HG03095 (cell line): ENCODE measurements at regions not wholly inside any gene's neighbourhood (a gene's known extent, or its start where the extent isn't known, plus 50 kb on each side); places are given as distances from the start of the nearest gene placed in this dataset.
"Not testable (repeated sequence)": the region's sequence is repeated elsewhere in the genome, so short reads cannot be mapped to it uniquely, and the experiment has no call there.

Experiments used
- ATAC-seq: cut with Tn5 transposase; IDR thresholded peaks from one replicate; pipeline ENCODE4 v1.9.1; 2021; ENCODE audit warnings: moderate library complexity; ENCODE audit not compliant: unreplicated experiment

DNA sequence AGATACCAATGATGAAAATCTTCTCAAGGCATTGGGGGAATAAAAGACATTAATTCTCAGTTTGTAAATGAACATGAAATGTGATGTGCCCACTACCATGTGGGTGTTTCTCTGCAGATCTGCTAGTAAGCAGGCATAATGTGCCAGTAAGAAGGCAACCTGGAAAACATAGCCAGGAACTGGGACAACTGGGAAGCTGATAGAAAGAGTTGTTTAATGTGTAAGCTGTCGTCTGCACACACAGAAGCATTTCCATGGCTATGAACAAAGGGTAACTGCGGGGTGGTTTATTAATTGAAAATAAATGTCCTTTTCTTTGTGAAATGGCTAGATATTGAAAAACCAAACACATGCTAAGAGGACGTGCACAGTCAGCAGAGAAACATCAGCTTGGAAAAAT is 52.0 kb downstream of the ZC3H11B start:
- no peak for ATAC-seq

DNA sequence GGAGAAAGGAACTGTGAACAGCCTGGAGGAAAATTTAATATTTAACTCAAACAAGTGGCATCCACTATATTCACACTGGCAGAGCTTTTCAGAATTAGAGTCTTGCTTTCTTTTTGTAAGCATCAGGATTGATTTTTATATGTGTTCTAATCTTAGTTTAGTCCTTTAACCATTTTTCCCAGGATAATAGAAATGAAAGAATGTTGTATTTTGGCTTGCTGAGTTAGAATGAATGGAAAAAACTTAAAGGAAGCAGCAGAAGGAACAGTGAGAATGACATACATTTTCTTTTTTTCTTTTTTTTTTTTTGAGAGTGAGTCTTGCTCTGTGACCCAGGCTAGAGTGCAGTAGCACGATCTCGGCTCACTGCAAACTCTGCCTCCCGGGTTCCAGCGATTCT is 53.0 kb downstream of the ZC3H11B start:
- no peak for ATAC-seq

- ATAC-seq, result no peak
Observed at GRCh38 chr1:219555806-219556205, 57.1 kb downstream of the ZC3H11B start.

DNA sequence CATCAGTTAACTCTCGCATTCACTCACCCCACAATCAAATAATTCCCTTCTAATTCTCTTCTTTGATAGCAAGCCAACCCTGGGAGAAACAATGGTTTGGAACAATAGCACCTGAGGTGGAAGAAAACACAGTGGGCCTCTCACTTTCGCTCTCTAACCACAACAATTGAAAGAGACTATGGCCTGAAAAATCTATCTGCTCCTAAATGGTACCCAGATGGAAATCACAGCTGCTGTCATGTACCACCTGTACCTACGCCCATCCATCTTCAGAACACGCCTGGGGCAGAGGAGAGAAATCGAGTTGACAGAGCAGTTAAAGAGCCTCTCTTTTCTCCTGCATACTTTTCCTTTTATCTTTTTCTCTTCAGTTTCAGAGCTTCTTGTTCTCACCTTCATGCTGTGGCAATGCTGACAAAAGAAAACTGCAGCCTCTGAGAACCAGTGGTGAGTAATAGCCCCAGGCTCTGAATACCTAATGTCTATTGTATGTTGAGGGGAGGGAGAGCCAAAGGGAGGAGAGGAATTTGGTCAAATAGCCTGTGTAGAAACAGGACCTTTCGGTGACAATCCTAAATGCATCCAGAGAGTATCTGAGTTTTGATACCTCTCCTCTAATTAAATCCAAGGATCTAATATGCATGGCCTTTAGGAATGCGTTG is 57.7 kb downstream of the ZC3H11B start:
- ATAC-seq, result no peak

GRCh38 chr1:219553934-219554502 is 58.9 kb downstream of the ZC3H11B start:
- no peak for ATAC-seq

- no peak for ATAC-seq
Observed at GRCh38 chr1:219550201-219550600, 62.7 kb downstream of the ZC3H11B start.

DNA sequence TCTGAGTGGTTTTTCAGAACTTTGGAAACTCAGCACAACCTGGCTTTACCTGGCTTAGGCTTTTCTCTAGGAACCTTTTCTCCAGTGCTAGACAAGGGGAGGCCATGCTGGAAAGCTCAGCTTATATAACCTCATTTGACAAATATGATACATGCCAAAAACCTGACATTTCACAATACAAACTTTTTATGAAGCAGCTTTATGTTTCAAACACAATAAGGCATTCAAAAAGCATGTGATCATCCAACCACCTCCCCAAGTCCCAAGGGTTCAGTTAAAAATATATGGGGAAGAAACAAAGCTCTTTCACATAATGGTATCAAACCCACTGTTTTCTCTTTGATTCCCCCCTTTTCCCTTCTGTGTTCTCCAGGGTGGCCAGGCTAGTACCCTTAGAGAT is 63.7 kb downstream of the ZC3H11B start:
- no peak for ATAC-seq

DNA sequence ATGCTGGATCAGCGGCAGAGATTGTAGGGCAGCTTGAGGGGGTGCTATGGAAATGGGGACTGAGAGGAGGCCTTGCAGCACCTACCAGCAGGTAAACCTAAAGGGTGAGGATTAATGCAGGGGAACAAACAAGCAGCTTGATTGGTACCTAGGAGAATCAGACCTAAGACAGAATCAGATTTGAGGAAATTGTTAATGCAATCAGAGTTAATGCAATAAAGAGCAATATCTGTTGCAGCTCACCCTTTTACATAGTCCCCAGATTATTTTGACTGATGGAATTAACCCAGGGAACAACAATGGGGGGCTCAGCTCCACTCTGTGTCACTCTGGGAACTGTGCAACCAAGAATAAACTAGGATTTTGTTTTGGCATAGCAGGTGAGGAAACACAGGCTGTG is 64.5 kb downstream of the ZC3H11B start:
- no peak for ATAC-seq

DNA sequence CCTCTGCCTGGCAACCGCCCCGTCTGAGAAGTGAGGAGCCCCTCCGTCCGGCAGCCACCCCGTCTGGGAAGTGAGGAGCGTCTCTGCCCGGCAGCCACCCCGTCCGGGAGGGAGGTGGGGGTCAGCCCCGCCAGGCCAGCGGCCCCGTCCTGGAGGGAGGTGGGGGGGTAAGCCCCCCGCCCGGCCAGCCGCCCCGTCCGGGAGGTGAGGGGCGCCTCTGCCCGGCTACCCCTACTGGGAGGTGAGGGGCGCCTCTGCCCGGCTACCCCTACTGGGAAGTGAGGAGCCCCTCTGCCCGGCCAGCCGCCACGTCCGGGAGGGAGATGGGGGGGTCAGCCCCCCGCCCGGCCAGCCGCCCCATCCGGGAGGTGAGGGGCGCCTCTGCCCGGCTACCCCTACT is 67.1 kb downstream of the ZC3H11B start:
- ATAC-seq, result not testable (repeated sequence)

DNA sequence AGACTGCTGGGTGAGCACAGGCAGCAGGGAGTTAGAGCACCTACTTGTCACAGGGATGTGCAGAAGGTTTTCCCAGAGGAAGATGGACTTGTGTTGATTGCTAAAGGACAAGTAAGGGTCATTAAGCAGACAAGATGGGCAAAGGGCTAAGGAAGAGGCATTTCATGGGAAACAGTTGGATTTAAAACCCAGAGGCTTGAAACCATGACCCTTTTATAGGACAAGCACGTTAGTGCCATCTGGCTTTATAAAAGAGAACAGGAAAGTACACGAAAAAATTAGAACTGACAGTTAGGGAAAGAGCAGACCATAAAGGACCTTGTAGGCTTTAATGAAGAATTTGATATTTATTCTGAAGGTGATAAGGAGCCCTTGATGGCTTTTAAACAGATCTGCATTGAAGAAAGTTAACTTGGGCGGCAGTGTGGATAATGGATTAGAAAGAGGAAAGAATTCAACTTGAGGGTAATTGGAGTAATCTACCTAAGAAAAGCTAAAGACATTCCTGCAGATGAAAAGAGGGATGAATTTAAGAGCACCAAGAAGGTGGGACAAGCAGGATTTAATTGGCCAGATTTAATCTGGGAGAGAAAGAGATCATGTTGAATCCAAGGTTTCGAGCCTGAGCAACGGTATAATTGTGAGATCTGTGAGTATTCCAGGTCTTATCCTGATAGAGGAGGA is 68.6 kb downstream of the ZC3H11B start:
- no peak for ATAC-seq

DNA sequence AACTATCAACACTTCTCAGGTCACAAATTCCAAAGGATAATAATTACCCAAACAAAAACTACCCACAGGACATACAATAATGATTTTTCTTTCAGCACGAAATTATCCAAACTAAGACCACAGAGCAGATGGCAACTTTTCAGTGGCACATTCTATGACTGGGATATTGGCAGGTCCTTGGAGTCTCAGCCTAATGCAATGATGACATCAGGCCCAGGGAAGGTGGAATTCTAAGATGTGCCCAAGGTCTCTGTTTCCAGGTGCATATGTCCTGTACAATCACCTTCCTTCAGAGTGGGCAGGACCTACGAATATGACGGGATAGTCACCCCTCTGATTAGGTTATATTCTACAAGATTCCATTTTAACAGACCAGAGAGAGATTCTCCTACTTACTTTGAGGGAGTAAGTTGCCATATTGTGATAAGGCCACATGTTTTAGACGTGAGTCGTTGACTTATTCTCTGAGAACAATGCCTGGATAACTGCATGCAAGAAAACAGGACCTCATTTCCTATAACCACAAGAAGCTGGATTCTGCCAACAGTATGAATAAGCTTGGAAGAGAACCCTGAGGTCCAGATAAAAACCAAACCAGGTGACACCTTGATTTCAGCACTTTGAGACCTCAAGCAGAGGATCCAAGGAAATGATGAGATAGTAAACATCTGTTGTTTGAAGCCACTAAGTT is 69.9 kb downstream of the ZC3H11B start:
- no peak for ATAC-seq

GRCh38 chr1:219541946-219542345 is 71.0 kb downstream of the ZC3H11B start:
- no peak for ATAC-seq

GRCh38 chr1:219539645-219540254 is 73.2 kb downstream of the ZC3H11B start:
- ATAC-seq, result no peak

DNA sequence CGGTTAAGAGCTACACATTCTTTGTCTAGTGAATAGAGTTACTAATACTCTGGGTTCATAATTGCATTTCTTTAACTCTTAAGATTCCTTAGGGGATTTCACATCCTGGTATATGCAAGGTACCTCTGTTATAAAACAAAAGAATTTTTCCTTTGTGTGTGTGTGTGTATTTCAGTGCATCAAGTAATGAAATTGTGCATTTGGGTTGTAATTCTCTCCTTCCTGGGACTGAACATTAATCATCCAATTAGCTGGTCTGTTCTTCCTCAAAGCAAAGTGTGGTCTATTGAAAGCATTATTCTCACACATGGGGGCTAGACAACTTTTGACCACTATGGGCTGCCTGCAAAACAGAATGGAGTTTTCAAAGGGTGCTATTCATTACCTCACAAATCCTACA is 74.0 kb downstream of the ZC3H11B start:
- no peak for ATAC-seq

DNA sequence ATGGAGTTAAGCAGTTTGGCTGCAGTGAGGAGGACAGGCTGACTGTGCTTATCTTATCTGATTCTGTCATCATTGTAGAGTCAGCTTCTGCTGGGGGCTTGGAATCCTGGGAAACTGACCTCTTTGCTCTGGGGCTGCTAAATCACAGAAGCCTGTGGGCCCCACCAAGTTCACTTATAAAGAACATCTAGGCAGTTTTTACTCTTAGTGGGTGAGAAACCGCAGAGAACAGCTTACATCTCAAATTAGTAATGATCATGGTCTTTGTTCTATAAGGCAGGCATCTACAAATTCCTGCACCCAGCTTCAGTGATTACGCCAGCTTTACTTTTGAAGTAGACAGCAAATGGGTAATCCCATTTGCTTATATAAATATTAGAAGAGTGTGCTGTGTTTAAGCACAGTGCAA is 75.7 kb downstream of the ZC3H11B start:
- no peak for ATAC-seq

- ATAC-seq, result no peak
Observed at GRCh38 chr1:219536038-219536437, 76.9 kb downstream of the ZC3H11B start.

DNA sequence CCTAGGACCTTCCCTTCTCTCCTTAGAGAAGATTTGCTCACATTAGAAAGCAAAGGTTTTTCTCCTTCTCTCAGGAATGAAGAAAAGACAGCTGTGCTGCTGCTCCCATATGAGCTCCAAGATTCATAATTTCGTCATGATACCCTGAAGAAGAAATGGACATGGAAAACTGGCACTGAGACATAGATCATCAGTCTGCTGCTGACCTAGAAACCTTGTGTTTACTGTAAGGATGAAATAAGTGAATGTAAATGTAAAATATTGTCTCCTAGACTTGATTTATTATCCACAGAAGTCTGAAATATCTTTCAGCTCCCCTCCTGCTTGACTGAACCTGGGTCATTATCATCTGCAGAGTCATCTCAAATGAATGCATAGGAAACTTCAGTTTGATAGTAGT is 77.9 kb downstream of the ZC3H11B start:
- no peak for ATAC-seq

DNA sequence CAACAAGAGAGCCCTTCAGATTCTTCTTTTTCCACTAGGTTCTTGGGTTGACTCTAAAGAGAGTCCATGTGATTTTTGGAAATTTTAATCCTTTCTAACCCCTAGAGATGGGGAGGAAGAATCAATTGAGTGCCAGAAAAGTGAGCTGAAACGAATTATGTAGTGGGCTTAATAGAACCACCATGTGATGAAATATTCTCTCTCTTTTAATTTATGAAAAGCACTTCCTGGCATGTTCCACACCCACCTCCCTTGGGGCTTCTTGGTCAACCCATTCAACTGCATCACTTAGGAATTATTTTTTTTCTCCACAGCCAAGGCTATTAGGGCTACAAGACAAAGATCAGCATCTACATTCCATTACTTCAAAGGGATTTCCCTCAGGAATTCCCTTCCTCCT is 79.6 kb downstream of the ZC3H11B start:
- ATAC-seq, result no peak

DNA sequence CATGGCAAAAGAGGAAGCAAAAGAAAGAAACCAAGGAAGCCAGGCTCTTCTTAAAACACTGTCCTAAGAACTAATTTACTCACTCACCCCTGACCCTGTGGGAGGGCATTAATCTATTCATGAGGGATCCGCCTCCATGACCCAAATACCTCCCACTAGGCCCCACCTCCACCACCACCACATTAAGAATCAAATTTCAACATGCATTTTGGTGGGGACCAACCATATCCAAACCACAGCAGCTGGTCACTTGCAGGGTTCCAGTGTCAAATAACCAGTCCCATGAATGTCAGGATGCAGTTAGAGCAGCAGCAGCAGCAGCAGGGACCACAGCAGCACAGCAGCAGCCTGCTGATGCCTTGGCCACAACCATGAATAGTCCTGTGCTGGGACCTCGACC is 83.8 kb downstream of the ZC3H11B start:
- no peak for ATAC-seq

GRCh38 chr1:219528633-219529032 is 84.3 kb downstream of the ZC3H11B start:
- no peak for ATAC-seq

DNA sequence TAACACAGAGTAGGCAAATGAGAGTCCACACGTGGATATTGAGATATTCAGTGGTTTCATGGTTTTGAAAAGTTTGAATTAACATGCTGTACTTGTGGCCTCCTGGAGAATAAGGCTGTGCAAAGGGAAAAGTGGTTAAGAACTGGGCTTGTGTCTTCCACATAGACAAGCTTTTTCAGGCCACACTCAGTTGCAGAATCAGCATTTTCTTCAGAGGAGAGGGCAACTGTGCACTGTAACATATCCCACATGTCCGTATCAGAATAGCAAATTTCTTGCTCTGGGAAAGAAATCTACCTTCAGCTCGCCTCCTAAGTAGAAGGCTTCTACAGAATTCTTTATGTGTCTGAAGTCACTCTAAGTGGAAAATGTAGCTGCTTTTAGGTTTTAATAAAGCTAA is 84.9 kb downstream of the ZC3H11B start:
- no peak for ATAC-seq

GRCh38 chr1:219526074-219526473 is 86.8 kb downstream of the ZC3H11B start:
- no peak for ATAC-seq
